OCI-LY1 (cell line): ENCODE measurements at regions not wholly inside any gene's neighbourhood (a gene's known extent, or its start where the extent isn't known, plus 50 kb on each side); places are given as distances from the start of the nearest gene placed in this dataset.
"Not testable (repeated sequence)": the region's sequence is repeated elsewhere in the genome, so short reads cannot be mapped to it uniquely, and the experiment has no call there.

Experiments used
- CTCF ChIP-seq: fragments of 200-600 bp; sonication (generic), shearing (Covaris generic); IDR thresholded peaks from 2 replicates; pipeline ENCODE4 v1.5.1; 2017; ENCODE audit warnings: mild to moderate bottlenecking, antibody characterized with exemption, low read length, moderate library complexity, mixed read lengths
- EZH2 ChIP-seq: fragments of 200-600 bp; sonication (generic), shearing (Covaris generic); IDR thresholded peaks from 2 replicates; pipeline ENCODE4 v1.8.0; 2017; ENCODE audit warnings: borderline replicate concordance, mixed run types, mild to moderate bottlenecking, antibody characterized with exemption, low read length, moderate library complexity, mixed read lengths

DNA sequence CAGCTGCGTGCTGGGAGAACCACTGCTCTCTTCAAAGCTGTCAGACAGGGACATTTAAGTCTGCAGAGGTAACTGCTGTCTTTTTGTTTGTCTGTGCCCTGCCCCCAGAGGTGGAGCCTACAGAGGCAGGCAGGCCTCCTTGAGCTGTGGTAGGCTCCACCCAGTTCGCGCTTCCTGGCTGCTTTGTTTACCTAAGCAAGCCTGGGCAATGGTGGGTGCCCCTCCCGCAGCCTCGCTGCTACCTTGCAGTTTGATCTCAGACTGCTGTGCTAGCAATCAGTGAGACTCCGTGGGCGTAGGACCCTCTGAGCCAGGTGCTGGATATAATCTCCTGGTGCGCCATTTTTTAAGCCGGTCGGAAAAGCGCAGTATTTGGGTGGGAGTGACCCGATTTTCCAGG lies 100.0 kb upstream of the PNPT1 start:
- not testable (repeated sequence) for TF ChIP-seq CTCF, EZH2
